ENCODE measurements at regions not wholly inside any gene's neighbourhood (a gene's known extent, or its start where the extent isn't known, plus 50 kb on each side); places are given as distances from the start of the nearest gene placed in this dataset.

DNA sequence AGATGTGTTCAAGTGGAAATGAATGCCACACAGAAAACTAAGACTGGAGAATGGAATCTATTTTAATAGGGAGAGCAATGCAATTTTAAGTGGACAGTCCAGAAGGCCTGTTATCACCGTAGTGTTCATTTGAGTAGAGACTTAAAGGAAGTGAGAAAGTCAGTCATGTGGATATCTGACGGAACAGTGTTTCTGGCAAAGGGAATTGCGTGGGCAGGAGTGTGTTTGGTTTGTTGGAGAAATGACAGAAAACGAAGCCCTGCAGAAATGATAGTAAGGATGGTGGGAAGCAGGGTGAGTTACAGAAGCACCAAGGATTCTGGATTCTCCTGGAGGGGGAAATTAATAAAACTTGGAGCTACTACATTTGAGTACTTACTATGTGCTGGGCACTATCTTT is 776.6 kb downstream of the MED13L start:
- TF ChIP-seq POLR2A (IDR thresholded peaks at IDR 0.05): no peak
- TF ChIP-seq, protein P1, sequence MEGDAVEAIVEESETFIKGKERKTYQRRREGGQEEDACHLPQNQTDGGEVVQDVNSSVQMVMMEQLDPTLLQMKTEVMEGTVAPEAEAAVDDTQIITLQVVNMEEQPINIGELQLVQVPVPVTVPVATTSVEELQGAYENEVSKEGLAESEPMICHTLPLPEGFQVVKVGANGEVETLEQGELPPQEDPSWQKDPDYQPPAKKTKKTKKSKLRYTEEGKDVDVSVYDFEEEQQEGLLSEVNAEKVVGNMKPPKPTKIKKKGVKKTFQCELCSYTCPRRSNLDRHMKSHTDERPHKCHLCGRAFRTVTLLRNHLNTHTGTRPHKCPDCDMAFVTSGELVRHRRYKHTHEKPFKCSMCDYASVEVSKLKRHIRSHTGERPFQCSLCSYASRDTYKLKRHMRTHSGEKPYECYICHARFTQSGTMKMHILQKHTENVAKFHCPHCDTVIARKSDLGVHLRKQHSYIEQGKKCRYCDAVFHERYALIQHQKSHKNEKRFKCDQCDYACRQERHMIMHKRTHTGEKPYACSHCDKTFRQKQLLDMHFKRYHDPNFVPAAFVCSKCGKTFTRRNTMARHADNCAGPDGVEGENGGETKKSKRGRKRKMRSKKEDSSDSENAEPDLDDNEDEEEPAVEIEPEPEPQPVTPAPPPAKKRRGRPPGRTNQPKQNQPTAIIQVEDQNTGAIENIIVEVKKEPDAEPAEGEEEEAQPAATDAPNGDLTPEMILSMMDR (IDR thresholded peaks at IDR 0.05 in 4 of 5, conservative IDR thresholded peaks at IDR 0.05 in 1 of 5): no peak

All from gastrocnemius medialis (tissue), 4 donors.